HG02642 (cell line): ENCODE measurements at regions not wholly inside any gene's neighbourhood (a gene's known extent, or its start where the extent isn't known, plus 50 kb on each side); places are given as distances from the start of the nearest gene placed in this dataset.
"Not testable (repeated sequence)": the region's sequence is repeated elsewhere in the genome, so short reads cannot be mapped to it uniquely, and the experiment has no call there.

Experiments used
- ATAC-seq: cut with Tn5 transposase; IDR thresholded peaks from one replicate; pipeline ENCODE4 v1.9.1; 2021; ENCODE audit warnings: mild to moderate bottlenecking; ENCODE audit not compliant: unreplicated experiment, poor library complexity

- ATAC-seq, result no peak
These were observed 1498.2 kb upstream of the B3GALT2 start for GRCh38 chr1:194684636-194685035.

- ATAC-seq, result no peak
These were observed 1471.7 kb upstream of the B3GALT2 start for GRCh38 chr1:194658090-194658439.

GRCh38 chr1:194654956-194655355, 1468.5 kb upstream of the B3GALT2 start:
- ATAC-seq, result no peak

DNA sequence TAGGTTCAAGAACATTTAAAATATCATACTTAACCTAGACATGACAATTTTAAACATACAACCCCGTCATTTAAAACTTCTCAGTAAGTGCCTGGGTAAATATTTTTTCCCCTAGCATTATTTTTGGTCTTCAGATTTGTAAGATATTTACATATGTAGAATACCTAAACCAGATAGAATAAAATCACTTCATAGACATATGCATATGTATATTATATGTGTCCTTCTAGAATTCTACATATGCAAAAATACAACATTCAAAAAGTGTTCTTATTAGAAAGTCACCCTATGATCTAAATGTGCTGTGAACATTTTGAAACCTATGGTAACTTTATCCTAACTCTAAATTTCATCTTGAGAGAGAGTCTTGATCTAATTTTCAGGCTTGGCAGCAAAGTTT, 1467.0 kb upstream of the B3GALT2 start:
- no peak for ATAC-seq

DNA sequence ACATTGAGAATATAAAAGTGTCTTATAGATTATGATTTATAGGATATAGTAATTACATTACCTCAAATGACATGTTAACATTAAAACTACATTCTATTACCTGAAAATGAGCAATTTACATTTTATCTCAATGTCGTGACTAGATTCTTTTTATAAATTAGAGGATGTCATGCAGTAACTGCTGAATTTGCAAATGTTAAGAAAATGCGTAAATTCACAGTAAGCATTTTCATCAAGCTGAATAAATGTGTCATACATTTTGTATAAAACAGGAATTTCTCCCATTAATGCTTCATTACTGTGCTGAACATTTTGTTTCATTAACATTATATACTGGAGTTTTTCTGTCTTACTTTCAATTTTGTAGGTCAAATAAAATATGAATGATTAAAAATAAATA, 1460.7 kb upstream of the B3GALT2 start:
- no peak for ATAC-seq

- no peak for ATAC-seq
These were observed 1458.1 kb upstream of the B3GALT2 start for GRCh38 chr1:194644528-194644927.

DNA sequence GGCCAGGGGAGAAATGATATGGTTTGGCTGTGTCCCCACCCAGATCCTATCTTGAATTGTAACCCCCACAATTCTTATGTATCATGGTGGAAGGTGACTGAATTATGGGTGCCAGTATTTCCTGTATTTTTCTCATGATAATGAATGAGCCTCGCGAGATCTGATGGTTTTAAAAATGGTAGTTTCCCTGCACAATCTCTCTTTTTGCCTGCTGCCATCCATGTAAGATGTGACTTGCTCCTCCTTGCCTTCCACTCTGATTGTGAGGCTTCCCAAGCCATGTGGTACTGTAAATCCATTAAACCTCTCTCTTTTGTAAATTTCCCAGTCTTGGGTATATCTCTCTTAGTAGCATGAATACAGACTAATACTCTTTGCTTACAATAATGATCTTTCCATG, 1453.9 kb upstream of the B3GALT2 start:
- ATAC-seq, result no peak

DNA sequence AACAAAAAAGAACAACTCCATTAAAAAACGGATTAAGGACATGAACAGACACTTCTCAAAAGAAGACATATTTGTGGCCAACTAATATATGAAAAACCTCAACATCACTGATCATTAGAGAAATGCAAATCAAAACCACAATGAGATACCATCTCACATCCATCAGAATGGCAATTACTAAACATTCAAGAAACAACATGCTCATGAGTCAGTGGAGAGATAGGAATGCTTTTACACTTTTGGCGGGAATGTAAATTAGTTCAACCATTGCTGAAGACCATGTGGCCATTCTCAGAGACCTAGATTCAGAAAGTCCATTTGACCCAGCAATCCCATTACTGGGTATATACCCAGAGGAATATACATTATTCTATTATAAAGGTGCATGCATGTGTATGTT, 1442.6 kb upstream of the B3GALT2 start:
- ATAC-seq, result no peak

DNA sequence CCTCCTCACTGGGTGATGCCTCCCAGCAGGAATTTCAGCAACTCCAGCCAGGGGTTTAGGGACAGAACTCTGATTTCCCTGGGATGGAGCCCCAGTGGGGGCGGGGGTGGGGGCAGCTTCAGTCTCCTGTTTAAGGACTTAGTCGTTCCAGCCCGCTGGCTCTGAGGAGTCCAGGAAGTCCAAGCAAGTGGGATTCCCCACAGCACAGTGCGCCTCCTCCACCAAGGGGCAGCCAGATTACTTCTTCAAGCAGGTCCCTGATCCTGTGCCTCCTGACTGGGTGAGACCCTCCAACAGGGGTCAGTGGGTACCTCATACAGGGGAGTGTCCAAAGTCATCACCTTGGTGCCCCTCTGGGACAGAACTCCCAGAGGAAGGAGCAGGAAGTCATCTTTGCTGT, 1438.4 kb upstream of the B3GALT2 start:
- no peak for ATAC-seq

DNA sequence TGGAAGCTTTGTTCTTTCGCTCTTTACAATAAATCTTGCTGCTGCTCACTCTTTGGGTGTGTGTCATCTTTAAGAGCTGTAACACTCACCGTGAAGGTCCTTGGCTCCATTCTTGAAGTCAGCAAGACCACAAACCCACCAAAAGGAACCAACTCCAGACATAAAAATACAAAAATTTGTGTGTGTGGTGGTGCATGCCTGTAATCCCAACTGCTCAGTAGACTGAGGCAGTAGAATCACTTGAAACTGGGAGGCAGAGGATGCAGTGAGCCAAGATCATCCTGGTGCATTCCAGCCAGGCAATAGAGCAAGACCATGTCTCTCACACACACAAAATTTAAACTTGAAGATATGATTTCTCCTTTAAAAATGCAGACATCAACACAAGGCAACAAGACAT, 1431.7 kb upstream of the B3GALT2 start:
- no peak for ATAC-seq

DNA sequence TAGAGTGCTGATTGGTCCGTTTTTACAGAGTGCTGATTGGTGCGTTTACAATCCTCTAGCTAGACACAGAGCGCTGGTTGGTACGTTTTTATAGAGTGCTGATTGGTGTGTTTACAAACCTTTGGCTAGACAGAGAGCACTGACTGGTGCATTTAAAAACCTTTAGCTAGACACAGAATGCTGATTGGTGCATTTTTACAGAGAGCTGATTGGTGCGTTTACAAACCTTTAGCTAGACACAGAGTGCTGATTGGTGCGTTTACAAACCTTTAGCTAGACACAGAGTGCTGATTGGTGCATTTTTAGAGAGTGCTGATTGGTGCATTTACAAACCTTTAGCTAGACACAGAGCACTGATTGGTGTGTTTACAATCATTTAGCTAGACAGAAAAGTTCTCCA, 1430.9 kb upstream of the B3GALT2 start:
- not testable (repeated sequence) for ATAC-seq

DNA sequence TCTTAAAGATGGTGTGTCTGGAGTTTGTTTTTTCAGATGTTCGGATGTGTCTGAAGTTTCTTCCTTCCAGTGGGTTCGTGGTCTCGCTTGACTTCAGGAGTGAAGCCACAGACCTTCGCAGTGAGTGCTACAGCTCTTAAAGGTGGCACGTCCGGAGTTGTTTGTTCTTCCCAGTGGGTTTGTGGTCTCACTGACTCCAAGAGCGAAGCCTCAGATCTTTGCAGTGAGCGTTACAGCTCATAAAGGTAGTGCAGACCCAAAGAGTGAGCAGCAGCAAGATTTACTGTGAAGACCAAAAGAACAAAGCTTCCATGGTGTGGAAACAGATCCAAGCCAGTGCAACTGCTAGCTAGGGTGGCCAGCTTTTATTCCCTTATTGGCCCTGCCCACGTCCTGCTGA, 1430.4 kb upstream of the B3GALT2 start:
- no peak for ATAC-seq

DNA sequence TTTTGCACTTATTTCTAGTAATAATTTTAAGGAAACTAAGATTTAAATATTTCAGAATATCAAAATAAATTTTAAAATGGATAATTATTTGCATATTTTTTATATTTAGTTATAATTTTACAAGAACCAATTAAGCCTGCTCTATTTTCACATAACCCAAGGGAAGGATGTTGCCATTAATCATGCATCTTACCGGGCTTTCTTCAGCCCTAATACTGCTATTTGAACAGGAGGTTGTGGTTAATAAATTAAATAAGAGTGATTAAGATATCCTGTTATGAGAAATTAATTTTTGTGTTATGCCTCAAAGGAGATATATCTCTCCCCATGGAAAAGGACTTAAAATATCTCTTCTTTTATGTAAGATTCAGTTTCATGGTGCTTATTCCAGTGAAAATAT, 1415.8 kb upstream of the B3GALT2 start:
- no peak for ATAC-seq

DNA sequence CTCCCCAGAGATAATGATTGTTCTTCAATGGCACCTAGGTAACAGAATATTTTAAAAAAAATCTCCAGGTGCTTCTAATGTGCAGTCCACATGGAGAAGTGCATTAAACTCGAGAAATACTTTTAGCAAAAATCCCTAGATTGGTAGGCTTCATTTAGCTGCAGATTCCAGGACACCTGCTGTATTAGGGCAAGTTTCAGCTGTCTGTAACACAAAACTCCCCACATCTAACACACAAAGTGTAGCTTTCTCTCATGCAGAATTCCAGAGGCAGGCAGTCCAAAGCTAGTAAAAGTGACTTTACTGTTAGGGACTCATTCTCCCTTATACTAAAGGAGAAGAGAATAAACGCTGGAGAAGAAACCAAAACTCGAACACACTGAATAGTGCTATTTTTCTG, 1414.3 kb upstream of the B3GALT2 start:
- no peak for ATAC-seq

GRCh38 chr1:194598098-194598497, 1411.7 kb upstream of the B3GALT2 start:
- ATAC-seq, result no peak

GRCh38 chr1:194586302-194586701, 1399.9 kb upstream of the B3GALT2 start:
- ATAC-seq, result no peak

GRCh38 chr1:194584052-194584451, 1397.6 kb upstream of the B3GALT2 start:
- no peak for ATAC-seq

GRCh38 chr1:194570476-194570875, 1384.1 kb upstream of the B3GALT2 start:
- no peak for ATAC-seq

GRCh38 chr1:194568610-194569009, 1382.2 kb upstream of the B3GALT2 start:
- no peak for ATAC-seq

DNA sequence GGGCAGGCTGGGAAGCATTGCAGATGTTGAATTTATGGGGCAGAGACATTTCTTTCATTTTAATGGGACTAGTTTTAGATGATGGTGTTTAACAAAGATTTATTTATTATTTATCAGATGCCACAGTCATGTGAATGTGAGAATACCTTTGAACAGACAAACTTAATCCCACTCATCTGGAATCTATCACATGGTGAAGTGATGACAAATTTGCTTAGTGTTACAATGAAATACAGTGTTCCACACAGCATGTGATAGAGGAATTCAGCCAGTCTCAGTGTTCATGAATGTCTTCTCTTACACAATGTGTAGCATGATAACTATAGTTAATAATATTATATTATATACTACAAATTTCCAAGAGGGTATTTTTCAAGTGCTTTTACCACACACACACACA, 1361.7 kb upstream of the B3GALT2 start:
- ATAC-seq, result no peak

- no peak for ATAC-seq
These were observed 1357.6 kb upstream of the B3GALT2 start for GRCh38 chr1:194544012-194544411.

- no peak for ATAC-seq
These were observed 1352.0 kb upstream of the B3GALT2 start for GRCh38 chr1:194538453-194538852.

- no peak for ATAC-seq
These were observed 1351.1 kb upstream of the B3GALT2 start for GRCh38 chr1:194537521-194537920.
